ENCODE measurements at regions not wholly inside any gene's neighbourhood (a gene's known extent, or its start where the extent isn't known, plus 50 kb on each side); places are given as distances from the start of the nearest gene placed in this dataset.

DNA sequence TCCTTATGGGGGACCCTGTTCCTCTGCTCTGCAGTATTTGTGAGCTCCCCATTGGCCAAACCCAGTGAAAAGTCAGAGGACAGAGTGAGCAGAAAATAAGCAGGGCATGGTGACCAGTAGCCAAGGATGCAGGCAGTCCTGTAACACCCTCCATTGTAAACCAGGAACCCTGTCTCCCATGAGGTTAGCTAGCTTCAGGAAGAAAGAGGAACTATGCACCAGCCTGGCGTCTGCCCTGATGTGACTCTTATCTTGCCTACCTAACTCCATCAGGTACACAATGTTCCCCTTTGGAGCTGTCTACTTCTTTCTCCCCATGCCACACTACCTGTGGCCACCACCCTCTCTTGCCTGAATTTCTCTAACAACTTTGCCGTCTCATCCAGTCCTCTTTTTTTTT, 119.2 kb downstream of the LRIG2 start:
- dilution Hi-C loops (cut with MboI; ENCODE audit: extremely low pct_ligation_motif_present, low sequenced_read_pairs), result no loop called here
- H3K9me3 ChIP-seq (ENCODE audit: control insufficient read depth, low read depth, low read length), result no peaks in the 10 kb centered on the region
- no peak overlapping the region for H3K9ac ChIP-seq (ENCODE audit: control insufficient read depth, extremely low read depth, insufficient read depth, low read length)
- no peaks in the 10 kb centered on the region for H3K79me2 ChIP-seq (ENCODE audit: control insufficient read depth, insufficient read depth, low read length)
- no peak overlapping the region for H3K4me3 ChIP-seq (ENCODE audit: control insufficient read depth in 2 of 3, extremely low read depth in 1 of 3, insufficient read depth in 2 of 3, low read depth in 1 of 3, low read length in 3 of 3)
- H4K20me1 ChIP-seq (ENCODE audit: control insufficient read depth, extremely low read depth, insufficient read depth, low read length), result no peaks in the 10 kb centered on the region
- DNase-seq (ENCODE audit: low read depth, low spot score) (no peak), FAIRE-seq (no peak)
- peaks cover 2% of the 10 kb centered on the region for H3K27me3 ChIP-seq (ENCODE audit: control insufficient read depth, extremely low read depth, insufficient read depth, low read length)
- H3K36me3 ChIP-seq (ENCODE audit: control insufficient read depth in 2 of 2, extremely low read depth in 1 of 2, insufficient read depth in 2 of 2, low read length in 2 of 2), result no peaks in the 10 kb centered on the region
- H3K4me1 ChIP-seq (ENCODE audit: control insufficient read depth, extremely low read depth, insufficient read depth, low read length), result peaks cover 2% of the 10 kb centered on the region
- no peak for TF ChIP-seq EZH2 (IDR thresholded peaks at IDR 0.05; ENCODE audit: low read length)
- TF ChIP-seq, protein P1, sequence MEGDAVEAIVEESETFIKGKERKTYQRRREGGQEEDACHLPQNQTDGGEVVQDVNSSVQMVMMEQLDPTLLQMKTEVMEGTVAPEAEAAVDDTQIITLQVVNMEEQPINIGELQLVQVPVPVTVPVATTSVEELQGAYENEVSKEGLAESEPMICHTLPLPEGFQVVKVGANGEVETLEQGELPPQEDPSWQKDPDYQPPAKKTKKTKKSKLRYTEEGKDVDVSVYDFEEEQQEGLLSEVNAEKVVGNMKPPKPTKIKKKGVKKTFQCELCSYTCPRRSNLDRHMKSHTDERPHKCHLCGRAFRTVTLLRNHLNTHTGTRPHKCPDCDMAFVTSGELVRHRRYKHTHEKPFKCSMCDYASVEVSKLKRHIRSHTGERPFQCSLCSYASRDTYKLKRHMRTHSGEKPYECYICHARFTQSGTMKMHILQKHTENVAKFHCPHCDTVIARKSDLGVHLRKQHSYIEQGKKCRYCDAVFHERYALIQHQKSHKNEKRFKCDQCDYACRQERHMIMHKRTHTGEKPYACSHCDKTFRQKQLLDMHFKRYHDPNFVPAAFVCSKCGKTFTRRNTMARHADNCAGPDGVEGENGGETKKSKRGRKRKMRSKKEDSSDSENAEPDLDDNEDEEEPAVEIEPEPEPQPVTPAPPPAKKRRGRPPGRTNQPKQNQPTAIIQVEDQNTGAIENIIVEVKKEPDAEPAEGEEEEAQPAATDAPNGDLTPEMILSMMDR (optimal IDR thresholded peaks at IDR 0.05 in 1 of 3, IDR thresholded peaks at IDR 0.05 in 1 of 3, conservative IDR thresholded peaks at IDR 0.05 in 1 of 3; ENCODE audit: extremely low read depth in 1 of 3, insufficient read depth in 2 of 3, low read length in 3 of 3), result no peak
- H3K9me1 ChIP-seq (ENCODE audit: control insufficient read depth, extremely low read depth, insufficient read depth, low read length), result no peaks in the 10 kb centered on the region
- H3K27ac ChIP-seq (ENCODE audit: control insufficient read depth, insufficient read depth, low read length), result no peak overlapping the region
- H2AFZ ChIP-seq (ENCODE audit: control insufficient read depth, low read length), result no peak overlapping the region
- no peak overlapping the region for H3K4me2 ChIP-seq (ENCODE audit: control insufficient read depth, extremely low read depth, insufficient read depth, low read depth, low read length)

DNA sequence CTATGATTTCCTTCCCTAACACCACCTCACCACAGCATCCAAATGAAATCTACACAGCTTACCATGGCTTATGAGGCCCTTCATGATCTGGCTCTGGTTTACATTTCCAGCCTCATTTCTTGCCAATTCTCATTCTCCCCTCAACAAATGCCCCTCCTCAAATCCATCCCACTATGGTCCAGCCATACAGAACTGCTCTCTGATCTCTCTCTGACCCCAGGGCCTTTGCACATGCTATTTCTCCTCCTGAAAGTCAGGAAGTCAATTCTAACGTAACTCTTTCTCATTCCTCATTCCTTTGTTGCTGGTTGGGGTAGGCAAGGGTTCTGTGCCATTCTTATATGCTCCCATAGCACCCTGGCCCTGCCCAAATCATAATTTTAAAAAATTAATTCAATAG, 120.0 kb downstream of the LRIG2 start:
- no peak overlapping the region for H3K4me2 ChIP-seq (ENCODE audit: control insufficient read depth, extremely low read depth, insufficient read depth, low read depth, low read length)
- H3K27ac ChIP-seq (ENCODE audit: control insufficient read depth, insufficient read depth, low read length), result no peak overlapping the region
- peaks cover 2% of the 10 kb centered on the region for H3K4me1 ChIP-seq (ENCODE audit: control insufficient read depth, extremely low read depth, insufficient read depth, low read length)
- H4K20me1 ChIP-seq (ENCODE audit: control insufficient read depth, extremely low read depth, insufficient read depth, low read length), result no peaks in the 10 kb centered on the region
- TF ChIP-seq, protein P1 (optimal IDR thresholded peaks at IDR 0.05 in 1 of 3, IDR thresholded peaks at IDR 0.05 in 1 of 3, conservative IDR thresholded peaks at IDR 0.05 in 1 of 3; ENCODE audit: extremely low read depth in 1 of 3, insufficient read depth in 2 of 3, low read length in 3 of 3), result no peak
- TF ChIP-seq EZH2 (IDR thresholded peaks at IDR 0.05; ENCODE audit: low read length), result no peak
- FAIRE-seq (no peak), DNase-seq (ENCODE audit: low read depth, low spot score) (no peak)
- H3K9ac ChIP-seq (ENCODE audit: control insufficient read depth, extremely low read depth, insufficient read depth, low read length), result no peak overlapping the region
- no peak overlapping the region for H2AFZ ChIP-seq (ENCODE audit: control insufficient read depth, low read length)
- dilution Hi-C loops (cut with MboI; ENCODE audit: extremely low pct_ligation_motif_present, low sequenced_read_pairs), result no loop called here
- H3K4me3 ChIP-seq (ENCODE audit: control insufficient read depth in 2 of 3, extremely low read depth in 1 of 3, insufficient read depth in 2 of 3, low read depth in 1 of 3, low read length in 3 of 3), result no peak overlapping the region
- H3K9me1 ChIP-seq (ENCODE audit: control insufficient read depth, extremely low read depth, insufficient read depth, low read length), result no peaks in the 10 kb centered on the region
- no peaks in the 10 kb centered on the region for H3K9me3 ChIP-seq (ENCODE audit: control insufficient read depth, low read depth, low read length)
- H3K79me2 ChIP-seq (ENCODE audit: control insufficient read depth, insufficient read depth, low read length), result no peaks in the 10 kb centered on the region
- no peaks in the 10 kb centered on the region for H3K36me3 ChIP-seq (ENCODE audit: control insufficient read depth in 2 of 2, extremely low read depth in 1 of 2, insufficient read depth in 2 of 2, low read length in 2 of 2)
- peaks cover 2% of the 10 kb centered on the region for H3K27me3 ChIP-seq (ENCODE audit: control insufficient read depth, extremely low read depth, insufficient read depth, low read length)

Measured in keratinocyte (primary cell).